Left kidney (tissue), 1 donor: ENCODE measurements at regions not wholly inside any gene's neighbourhood (a gene's known extent, or its start where the extent isn't known, plus 50 kb on each side); places are given as distances from the start of the nearest gene placed in this dataset.

Experiments
- DNase-seq: peaks from one replicate; pipeline ENCODE4 v3.0.0-alpha.2; 2013

DNA sequence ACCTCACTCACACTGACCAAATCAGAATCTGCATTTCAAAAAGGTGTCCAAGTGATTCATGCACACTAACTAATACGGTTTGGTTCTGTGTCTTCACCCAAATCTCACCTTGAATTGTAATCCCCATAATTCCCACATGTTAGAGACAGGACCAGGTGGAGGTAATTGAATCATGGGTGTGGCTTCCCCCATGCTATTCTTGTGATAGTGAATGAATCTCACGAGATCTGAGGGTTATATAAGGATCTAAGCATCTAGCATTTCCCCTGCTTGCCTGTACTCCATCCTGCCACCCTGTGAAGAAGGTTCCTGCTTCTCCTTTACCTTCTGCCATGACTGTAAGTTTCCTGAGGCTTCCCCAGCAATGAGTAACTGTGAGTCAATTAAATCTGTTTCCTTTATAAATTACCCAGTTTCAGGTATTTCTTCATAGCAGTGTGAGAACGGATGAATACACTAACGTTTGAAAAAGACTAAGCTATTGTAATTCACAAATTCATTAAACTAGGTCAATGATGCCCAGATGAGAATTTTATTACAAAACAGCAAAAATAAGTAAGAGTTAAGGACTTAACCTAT lies 759.1 kb downstream of the GALC start:
- DNase-seq: no peak

DNA sequence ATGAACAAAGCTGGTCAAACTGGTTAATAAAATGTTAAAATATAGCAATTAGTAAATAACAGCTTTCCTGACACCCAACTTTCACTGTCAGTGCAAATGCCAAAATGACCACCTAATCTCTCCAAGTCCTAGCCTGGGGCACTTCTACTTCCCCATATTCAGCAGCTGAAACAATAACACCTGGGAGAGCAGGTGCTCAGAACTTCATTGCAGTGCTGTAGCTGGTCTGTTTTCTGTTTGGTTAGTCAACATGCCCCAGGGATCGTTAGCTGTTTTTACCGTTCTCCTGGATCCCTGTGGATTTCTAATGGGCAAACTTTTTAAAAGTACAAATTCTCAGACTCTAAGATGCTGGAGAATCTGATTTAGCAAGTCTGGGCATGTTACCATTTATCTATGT lies 759.7 kb downstream of the GALC start:
- DNase-seq: no peak

DNA sequence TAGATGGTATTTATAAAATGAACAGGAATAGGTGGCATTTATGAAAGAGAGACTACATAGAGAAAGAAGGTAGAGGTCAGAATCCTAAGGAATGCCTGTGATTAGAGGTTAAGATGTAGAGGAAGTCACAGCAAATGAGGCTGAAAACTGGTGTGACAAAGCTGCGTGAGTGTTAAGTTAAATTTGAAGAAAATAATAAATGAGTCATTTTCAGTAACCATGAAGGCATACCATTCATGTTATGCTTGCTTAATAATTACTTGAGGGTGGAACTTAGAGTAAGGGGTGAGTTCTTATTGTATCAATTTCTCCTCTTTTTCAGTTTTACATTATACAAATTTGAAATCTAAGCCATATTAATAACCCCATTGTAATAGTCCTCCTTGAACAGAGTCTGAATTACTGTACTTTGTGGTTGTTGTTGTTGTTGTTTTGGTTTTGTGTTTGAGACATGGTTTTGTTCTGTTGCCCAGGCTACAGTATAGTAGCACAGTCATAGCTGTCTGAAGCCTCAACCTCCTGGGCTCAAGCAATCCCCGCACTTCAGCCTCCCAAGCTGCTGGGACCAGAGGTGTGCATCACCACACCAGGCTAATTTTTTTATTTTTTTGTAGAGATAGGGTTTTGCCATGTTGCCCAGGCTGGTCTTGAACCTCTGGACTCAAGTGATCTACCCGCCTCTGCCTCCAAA lies 761.5 kb downstream of the GALC start:
- DNase-seq: no peak

DNA sequence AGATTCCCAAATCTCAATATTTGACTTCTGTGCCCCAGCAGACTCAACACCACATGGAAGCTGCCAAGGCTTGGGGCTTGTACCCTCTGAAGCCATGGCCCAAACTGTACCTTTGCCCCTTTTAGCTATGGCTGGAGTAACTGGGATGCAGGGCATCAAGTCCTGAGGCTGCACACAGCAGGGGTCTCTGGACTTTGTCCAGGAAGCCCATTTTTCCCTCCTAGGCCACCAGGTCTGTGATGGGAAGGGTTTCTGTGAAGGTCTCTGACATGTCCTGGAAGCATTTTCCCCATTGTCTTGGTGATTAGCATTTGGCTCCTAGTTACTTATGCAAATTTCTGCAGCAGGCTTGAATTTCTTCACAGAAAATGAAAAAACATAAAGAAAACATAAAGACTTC lies 762.3 kb downstream of the GALC start:
- DNase-seq: no peak

DNA sequence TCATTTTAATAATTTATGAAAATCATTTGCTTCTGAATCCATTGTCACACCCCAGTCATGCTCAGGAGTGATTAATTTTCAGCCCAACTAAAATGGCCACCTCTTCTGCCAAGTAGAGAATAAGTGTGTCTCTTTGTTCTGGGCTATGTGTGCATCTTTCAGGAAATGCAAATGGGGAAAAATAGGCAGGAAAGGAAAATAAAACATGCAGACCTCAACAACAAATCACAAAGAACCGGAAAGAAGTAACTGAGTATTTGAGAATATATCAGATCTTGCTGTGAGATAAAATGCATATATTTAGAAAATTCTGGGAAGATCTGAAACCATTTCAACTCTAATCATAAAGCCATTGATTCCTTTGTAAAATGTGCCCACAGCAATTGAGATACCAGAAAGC lies 763.9 kb downstream of the GALC start:
- DNase-seq: no peak

DNA sequence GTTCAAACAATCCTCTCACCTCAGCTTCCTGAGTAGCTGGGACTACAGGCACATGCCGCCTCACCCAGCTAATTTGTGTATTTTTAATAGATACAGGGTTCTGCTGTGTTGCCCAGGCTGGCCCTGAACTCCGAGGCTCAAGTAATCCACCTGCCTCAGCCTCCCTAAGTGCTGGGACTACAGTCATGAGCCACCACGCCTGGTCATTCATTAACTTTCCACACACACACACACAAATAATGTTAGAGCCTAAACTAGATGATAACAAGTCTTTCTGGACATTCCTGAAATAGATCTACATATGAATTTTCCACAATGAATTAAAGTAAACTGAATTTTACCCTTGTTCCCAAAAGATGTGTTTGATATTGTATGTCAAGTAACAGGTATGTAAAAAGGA lies 776.0 kb downstream of the GALC start:
- no peak for DNase-seq

DNA sequence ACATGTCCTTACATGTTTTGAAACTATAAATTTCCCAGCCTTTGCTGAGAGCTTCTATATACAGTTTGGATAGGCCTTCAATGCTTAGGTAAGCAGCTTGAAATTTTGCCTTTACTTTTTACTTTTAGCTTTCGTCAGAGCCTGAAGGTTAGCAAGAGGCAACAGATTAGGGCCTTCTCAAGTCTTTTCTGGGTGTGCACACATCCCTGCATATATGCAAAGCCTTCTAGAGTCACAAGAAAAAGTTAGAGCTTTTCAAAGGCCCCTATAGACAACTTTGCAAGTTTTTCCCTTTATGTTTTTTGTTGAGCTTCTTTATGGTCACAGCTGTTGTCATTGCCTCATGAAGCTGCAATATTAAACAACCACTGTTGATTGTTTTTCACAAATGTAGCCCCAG lies 778.4 kb downstream of the GALC start:
- DNase-seq: no peak

DNA sequence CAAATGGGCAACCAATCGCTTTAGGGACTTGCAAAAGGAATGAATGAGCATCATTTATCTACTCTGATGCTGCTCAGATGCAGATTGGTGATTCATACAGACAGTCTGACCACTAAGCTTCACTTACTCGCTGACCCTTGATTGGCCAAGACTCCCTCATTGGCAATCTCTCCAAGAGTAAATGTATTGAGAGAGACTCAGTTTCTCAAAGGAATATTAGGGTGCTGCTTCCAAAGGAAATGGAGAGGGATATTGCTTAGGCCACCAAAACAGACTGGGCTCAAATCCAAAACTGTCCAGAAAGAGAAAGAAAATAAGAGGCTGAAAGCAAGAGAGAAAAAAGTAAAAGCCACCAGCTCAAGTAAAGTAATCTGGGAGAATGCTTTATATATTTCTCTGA lies 785.2 kb downstream of the GALC start:
- no peak for DNase-seq

DNA sequence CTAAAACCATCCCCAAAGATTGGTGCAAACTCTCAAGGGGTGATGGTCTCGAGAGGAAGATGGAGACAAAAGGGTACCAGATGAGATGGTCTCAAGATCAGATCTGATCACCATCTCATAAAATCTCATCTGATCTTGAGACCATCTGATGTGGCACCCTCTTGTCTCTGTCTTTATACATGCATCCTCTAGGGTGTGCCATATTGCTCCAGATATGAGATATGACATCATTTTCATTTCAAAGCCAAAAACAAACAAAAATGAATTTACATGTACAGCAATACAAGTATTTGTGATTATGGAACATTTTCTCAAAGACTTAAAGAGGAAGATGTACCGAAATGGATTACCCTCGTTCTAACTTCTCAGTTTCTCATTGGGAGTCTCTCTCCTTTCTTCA lies 787.2 kb downstream of the GALC start:
- DNase-seq: no peak

DNA sequence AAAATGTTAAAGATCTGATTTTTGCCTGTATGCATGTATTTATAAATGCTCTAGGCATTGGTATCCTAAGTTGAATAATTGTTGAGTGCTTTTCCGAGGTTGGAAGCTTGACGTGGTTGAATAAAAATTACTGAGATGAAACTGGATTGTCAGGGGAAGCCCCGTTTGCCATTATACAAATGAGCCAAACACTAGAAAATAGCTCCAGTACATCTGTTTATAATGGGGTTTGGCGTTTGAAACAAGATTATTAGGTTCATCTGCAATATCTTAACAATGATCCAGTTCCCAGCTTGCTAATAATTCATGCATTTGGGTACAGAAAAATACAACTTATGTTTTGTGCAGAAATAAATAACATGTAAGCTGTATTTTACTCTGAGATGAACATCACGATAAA lies 789.6 kb downstream of the GALC start:
- DNase-seq: no peak

DNA sequence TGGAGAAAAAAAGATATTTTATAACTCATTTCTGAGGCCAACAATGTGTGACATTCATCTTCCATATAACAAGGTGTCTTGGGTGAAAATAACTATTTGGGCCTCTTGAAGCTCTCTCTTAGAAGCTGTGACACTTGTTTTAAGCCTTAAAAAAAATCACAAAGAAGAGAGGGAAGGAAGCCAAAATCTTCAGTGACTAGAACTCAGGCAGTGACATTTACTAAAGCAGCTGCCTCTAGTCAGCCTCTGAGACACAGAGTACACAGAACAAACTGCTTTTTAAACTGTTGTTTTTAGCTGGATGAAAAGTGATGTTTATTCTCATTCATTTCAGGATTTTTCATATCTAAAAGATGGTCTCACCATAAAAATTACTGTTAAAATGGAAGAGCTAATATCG lies 793.6 kb downstream of the GALC start:
- DNase-seq: peak; percentile 34

DNA sequence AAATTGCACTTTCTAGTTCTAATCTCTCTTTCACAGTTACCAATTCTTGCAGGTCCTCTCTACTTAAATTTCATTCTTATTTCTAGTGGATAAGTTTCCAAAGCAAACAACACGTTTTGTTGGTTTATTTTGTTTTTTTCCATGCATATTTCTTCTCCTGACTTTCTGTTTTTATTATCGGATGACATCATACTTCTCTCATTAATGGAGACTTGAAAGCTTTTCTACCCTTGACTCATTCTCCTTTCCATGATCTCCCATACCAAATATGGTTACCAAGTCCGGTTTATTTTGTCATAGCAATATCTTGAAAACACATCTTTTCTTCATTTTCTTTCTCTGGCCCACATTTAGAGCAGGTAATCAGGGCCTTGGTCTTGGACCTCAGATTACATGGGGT lies 796.5 kb downstream of the GALC start:
- DNase-seq: no peak

DNA sequence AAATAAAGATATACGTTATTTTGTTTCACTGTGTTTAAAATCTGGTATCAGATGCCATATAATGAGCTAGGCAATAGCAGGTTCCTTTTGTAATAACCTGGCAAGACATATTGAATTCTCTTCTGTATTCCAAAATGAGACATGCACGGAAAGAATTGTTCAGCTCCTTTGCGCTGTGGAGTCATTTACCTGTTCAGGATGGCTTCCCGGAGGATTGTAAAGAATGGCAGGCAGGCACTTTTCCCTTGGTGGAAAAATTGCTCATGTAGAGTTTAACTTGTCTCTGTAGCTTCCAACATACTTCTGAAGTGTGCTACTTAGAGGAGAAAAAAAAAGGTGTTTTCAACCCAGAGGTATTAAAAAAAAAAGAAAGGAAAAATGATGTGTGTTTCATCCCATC lies 805.2 kb downstream of the GALC start:
- no peak for DNase-seq

DNA sequence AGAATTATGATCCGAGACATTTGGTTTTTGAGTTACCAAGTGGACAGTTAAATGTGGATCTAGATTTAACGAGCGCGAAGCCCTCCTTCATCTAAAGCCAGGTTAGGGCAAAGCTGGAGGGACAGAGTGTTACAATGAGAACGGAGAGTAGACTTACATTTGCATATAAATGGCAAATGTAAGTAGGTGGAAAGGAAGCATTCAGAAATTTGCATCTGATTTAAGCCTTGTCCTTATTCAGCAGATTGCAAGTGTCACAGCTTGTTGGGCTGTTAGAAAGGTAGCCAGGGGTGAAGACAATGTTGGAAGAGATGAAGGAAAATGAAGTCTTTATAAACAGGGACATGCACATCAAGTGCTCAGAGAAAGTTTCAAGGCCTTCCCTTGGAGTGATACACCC lies 806.2 kb downstream of the GALC start:
- no peak for DNase-seq

DNA sequence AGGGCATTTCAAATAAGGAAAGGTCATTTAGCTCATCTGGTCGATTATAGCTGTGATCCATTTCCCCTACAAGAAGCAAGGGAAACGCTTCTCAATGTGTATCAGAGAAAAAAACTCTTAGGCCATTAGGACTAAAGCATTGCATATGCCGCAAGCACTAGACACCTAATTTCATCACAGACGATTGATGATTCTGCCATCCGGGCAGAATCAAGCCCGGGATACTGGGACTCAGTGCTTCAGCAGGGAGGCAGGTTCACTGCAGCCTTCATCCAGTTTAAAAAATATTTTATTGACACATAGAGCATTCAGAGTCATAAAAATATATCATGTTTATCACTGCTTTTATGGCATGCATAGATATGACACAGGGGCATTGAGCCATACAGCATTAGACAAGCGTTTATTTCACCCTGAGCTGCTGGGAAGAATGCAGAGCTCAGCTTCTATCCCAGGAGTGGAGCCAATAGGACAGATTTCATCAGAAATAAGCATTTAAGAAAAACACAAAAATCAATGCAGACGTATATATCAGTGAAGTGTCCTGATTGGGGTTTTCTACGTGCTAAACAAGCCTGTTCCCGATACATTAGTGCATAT lies 806.9 kb downstream of the GALC start:
- DNase-seq: no peak

DNA sequence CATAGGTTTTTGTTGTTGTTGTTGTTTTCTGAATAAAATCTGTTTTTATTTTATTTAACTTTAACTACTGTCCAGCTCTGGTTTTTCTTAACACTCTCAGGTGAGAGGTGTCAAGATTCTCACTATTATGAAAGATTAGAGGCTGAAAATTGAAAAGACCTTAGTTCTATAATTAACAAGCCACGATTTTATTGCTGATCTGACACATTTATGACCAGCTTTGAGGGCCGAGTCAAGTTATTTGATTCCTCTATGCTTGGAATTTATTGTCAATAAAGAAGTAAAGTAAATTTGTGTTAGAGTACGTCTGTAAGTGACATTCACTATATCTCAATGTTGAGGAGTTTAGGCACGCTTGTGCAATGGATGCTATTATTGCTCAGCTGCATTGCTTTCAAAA lies 808.8 kb downstream of the GALC start:
- no peak for DNase-seq

DNA sequence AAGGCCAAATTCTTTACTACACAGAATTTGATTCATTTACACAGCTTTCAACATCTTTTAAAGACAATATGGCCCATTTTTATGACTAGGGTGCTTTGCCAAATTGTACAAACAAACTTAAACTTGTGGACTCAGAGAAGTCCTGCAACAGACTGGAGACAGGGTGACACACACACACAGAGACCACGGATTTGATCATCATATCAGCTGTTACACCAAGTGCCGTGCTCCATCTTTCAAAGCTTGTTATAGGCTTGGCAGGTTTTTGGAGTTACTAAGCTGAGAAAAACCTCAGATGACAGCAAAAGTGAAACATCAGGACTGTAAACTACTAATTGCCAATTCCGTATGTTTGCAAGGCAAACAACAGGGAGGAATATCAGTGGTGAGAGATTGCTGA lies 811.7 kb downstream of the GALC start:
- no peak for DNase-seq

DNA sequence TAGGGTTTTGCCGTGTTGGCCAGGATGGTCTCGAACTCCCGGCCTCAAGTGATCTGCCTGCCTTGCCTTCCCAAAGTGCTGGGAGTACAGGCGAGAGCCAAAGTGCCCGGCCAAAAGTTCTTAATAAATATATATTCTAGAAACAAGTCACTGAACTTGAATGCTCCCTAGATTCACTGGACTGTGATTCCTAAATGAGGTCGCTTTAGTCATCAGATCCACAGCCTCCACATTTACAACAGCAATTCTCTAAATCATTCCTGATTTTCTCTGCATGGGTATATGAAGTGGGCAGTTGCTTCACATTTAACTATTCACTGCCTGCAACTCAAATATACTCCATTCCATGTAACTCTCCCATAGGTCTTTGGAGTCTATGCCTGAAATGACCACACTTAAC lies 813.0 kb downstream of the GALC start:
- DNase-seq: no peak

DNA sequence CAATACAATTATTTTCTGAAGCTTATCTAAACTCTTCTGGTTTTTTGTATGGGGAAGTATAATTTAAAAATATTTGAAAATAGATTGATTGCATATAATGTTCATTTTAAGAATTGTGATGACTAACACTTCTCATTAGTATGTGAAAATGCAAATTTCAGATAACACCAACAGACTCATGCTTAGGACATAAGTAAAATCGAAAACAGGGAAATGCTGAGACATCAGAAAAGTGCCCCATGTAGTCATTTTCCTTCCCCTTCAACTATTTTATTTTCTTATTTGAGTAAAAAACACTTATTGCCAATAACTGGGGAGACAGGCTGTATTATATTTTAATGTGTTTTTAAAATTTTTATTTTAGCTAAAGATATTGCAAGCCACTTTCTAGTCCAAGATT lies 814.7 kb downstream of the GALC start:
- no peak for DNase-seq

DNA sequence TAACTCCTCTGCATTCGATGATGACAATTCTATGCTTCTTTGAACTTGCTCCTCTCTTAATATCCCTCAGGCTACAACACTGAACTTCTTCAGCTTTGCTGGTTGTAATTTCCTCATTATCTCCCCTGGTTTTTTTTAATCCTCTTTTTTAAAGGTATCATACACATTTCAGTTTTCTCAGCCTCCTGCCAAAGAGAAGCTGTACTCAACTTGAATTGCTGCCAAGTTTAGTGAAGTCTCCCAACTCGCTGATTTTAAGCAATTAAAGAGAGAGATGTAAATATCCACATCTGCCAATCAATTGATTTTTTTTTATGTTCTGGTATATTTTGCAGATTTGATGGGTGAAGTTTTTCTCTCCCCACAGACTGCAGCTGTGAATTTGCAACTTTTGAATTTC lies 817.8 kb downstream of the GALC start:
- no peak for DNase-seq

DNA sequence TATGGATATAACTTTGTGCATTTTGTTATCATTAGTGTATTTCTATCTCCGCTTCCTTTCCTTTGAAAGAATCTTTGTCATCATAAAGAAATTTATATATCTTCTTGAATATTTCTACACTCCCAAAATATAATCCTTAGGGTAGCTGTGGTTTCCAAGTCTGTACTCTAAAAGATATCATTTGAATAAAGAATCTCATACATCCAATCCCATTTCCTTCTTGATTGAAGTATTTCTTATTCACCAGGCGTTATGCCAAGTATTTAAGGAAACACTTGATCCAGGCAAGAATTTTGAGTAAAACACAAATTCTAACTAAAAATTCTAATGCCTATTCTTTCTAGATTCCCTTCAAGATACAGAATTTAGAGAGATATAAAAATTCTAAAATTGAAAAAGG lies 821.8 kb downstream of the GALC start:
- no peak for DNase-seq

DNA sequence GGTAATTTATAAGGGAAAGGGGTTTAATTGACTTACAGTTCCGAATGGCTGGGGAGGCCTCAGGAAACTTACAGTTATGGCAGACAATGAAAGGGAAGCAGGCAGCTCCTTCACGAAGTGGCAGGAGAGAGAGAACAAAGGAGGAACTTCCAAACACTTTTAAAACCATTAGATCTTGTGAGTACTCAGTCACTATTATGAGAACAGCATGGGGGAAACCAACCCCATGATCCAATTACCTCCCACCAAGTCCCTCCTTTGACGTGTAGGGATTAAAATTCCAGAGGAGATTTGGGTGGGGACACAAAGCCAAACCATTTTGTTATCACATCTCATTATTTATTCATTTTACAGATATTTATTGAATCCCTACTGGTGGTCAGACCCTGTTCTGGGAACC lies 822.8 kb downstream of the GALC start:
- DNase-seq: no peak

DNA sequence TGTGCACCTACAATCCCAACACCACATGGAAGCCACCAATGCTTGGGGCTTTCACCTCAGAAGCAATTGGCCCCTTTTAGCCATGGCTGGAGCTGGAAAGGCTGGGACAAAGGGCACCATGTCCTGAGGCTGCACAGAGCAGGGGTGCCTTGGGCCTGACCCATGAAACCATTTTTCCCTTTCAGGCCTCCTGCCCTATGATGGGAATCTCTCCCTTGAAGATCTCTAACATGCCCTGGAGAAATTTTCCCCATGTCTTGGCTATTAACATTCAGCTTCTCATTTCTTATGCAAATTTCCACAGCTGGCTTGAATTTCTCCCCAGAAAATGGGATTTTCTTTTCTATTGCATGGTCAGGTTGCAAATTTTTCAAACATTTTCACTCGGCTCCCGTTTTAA lies 823.6 kb downstream of the GALC start:
- DNase-seq: no peak

DNA sequence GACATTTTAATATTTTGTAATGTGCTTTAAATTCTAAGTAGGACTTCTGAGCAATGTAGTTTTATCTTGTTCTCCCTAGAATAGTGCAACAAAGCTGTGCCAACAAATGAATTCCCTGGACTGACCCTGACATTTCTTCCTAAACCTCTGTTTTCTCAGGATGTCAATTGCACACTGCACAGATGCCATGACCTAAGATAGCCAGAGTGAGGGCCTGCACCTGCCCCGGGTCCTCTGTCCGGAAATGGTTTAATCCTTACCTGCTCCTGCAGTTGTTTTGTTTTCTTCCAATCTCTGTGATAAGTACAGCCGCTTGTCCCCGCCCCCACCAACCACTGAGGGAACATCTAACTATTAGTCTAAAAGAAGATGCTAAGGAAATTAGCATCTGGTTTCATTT lies 831.5 kb downstream of the GALC start:
- DNase-seq: no peak
